Activated CD8-positive, alpha-beta memory T cell treated with anti-CD3 and anti-CD28 coated beads for 36 hours (primary cell): ENCODE measurements at regions not wholly inside any gene's neighbourhood (a gene's known extent, or its start where the extent isn't known, plus 50 kb on each side); places are given as distances from the start of the nearest gene placed in this dataset.

Experiments used
- CTCF ChIA-PET: fragments of 350-600 bp; sonication (Branson Sonifier 250); formaldehyde crosslinking; loops from one replicate; lab custom pipeline; 2021; ENCODE audit warnings: antibody characterized with exemption; lab: Charles Lee
- POLR2A ChIA-PET: fragments of 350-600 bp; sonication (Branson Sonifier 250); formaldehyde crosslinking; loops from one replicate; lab custom pipeline; 2021; ENCODE audit warnings: antibody characterized with exemption; lab: Charles Lee

- ChIA-PET POLR2A (no interaction called here), CTCF (interaction anchor here (1.1 kb wide), 1 partner anchor 9 kb away, joined by 3 read pairs; no protein-coding TSS in a partner anchor)
These were observed 294.2 kb upstream of the DMRT1 start for GRCh38 chr9:547314-547713.

- ChIA-PET CTCF (no interaction called here), POLR2A (no interaction called here)
These were observed 292.0 kb upstream of the DMRT1 start for GRCh38 chr9:549455-549997.

GRCh38 chr9:550333-550732 is 291.2 kb upstream of the DMRT1 start:
- ChIA-PET CTCF (no interaction called here), POLR2A (no interaction called here)

GRCh38 chr9:551986-552929 is 289.2 kb upstream of the DMRT1 start:
- CTCF ChIA-PET: no interaction called here

GRCh38 chr9:555493-555892 is 286.0 kb upstream of the DMRT1 start:
- ChIA-PET POLR2A (no interaction called here), CTCF (no interaction called here)

More at GRCh38 chr9:551986-552929, 289.2 kb upstream of the DMRT1 start:
- POLR2A ChIA-PET: no interaction called here

GRCh38 chr9:556199-556598 is 285.3 kb upstream of the DMRT1 start:
- CTCF ChIA-PET: no interaction called here
- POLR2A ChIA-PET: no interaction called here

GRCh38 chr9:556675-557074 is 284.8 kb upstream of the DMRT1 start:
- ChIA-PET CTCF (no interaction called here), POLR2A (no interaction called here)

- ChIA-PET POLR2A (interaction anchor here (0.7 kb wide), 1 partner anchor 253 kb away, joined by 3 read pairs; no protein-coding TSS in a partner anchor), CTCF (no interaction called here)
These were observed 283.8 kb upstream of the DMRT1 start for GRCh38 chr9:557601-558201.

GRCh38 chr9:561427-561826 is 280.1 kb upstream of the DMRT1 start:
- ChIA-PET CTCF (no interaction called here), POLR2A (no interaction called here)

GRCh38 chr9:563200-563599 is 278.3 kb upstream of the DMRT1 start:
- CTCF ChIA-PET: no interaction called here

GRCh38 chr9:565528-565927 is 276.0 kb upstream of the DMRT1 start:
- CTCF ChIA-PET: no interaction called here
- POLR2A ChIA-PET: no interaction called here

More at GRCh38 chr9:563200-563599, 278.3 kb upstream of the DMRT1 start:
- POLR2A ChIA-PET: no interaction called here

- CTCF ChIA-PET: no interaction called here
- POLR2A ChIA-PET: no interaction called here
These were observed 274.3 kb upstream of the DMRT1 start for GRCh38 chr9:567128-567746.

- CTCF ChIA-PET: no interaction called here
- POLR2A ChIA-PET: no interaction called here
These were observed 273.7 kb upstream of the DMRT1 start for GRCh38 chr9:567747-568305.

GRCh38 chr9:569296-569695 is 272.2 kb upstream of the DMRT1 start:
- ChIA-PET POLR2A (no interaction called here), CTCF (no interaction called here)

GRCh38 chr9:570187-570586 is 271.3 kb upstream of the DMRT1 start:
- ChIA-PET POLR2A (no interaction called here), CTCF (no interaction called here)

GRCh38 chr9:571066-571465 is 270.4 kb upstream of the DMRT1 start:
- CTCF ChIA-PET: no interaction called here
- POLR2A ChIA-PET: no interaction called here

GRCh38 chr9:571741-572140 is 269.8 kb upstream of the DMRT1 start:
- CTCF ChIA-PET: interaction anchor here (0.9 kb wide), 1 partner anchor 15 kb away, joined by 3 read pairs; no protein-coding TSS in a partner anchor
- POLR2A ChIA-PET: no interaction called here

- POLR2A ChIA-PET: no interaction called here
- CTCF ChIA-PET: no interaction called here
These were observed 267.6 kb upstream of the DMRT1 start for GRCh38 chr9:573691-574410.

- CTCF ChIA-PET: no interaction called here
- POLR2A ChIA-PET: no interaction called here
These were observed 266.4 kb upstream of the DMRT1 start for GRCh38 chr9:575139-575538.
